ENCODE measurements at regions not wholly inside any gene's neighbourhood (a gene's known extent, or its start where the extent isn't known, plus 50 kb on each side); places are given as distances from the start of the nearest gene placed in this dataset.
"Not testable (repeated sequence)": the region's sequence is repeated elsewhere in the genome, so short reads cannot be mapped to it uniquely, and the experiment has no call there.

- not testable (repeated sequence) for TF ChIP-seq CTCF, EP300, POLR2A (IDR thresholded peaks at IDR 0.05)
Measured at GRCh38 chr11:92157390-92157789, 67.2 kb upstream of the FAT3 start.
